HFFc6 (cell line): ENCODE measurements at regions not wholly inside any gene's neighbourhood (a gene's known extent, or its start where the extent isn't known, plus 50 kb on each side); places are given as distances from the start of the nearest gene placed in this dataset.

ENCODE experiments used
- DNase-seq: peaks from one replicate; pipeline ENCODE4 v3.0.0-alpha.2; 2018
- H3K27ac Mint-ChIP-seq: 2 replicates; pipeline ENCODE4 v1.8.0; 2020; ENCODE audit warnings: mild to moderate bottlenecking, mixed read lengths
- H3K27me3 Mint-ChIP-seq: 2 replicates; pipeline ENCODE4 v1.8.0; 2021; ENCODE audit warnings: mild to moderate bottlenecking, moderate library complexity, mixed read lengths; ENCODE audit not compliant: insufficient read depth
- H3K36me3 Mint-ChIP-seq: 2 replicates; pipeline ENCODE4 v1.8.0; 2021; ENCODE audit warnings: low read depth, mixed read lengths
- H3K4me1 Mint-ChIP-seq: 2 replicates; pipeline ENCODE4 v1.8.0; 2020; ENCODE audit warnings: low read depth, mixed read lengths
- H3K4me3 Mint-ChIP-seq: 2 replicates; pipeline ENCODE4 v1.8.0; 2020; ENCODE audit warnings: mild to moderate bottlenecking, moderate library complexity, mixed read lengths
- H3K9me3 Mint-ChIP-seq: 2 replicates; pipeline ENCODE4 v1.8.0; 2020; ENCODE audit warnings: mild to moderate bottlenecking, mixed read lengths
- CTCF ChIP-seq: fragments of 200-600 bp; sonication (generic); IDR thresholded peaks from 2 replicates; pipeline ENCODE4 v1.5.0; 2021; ENCODE audit warnings: antibody characterized with exemption, mild to moderate bottlenecking

- Mint-ChIP-seq H3K9me3 (peaks cover 46% of the 10 kb centered on the region), H3K36me3 (no peaks in the 10 kb centered on the region; the same call in 1 of the 2 replicates)
These were observed 269.7 kb upstream of the SOX2 start for GRCh38 chr3:181442066-181442465.

GRCh38 chr3:181432992-181433391, 278.7 kb upstream of the SOX2 start:
- Mint-ChIP-seq H3K4me3 (no peak overlapping the region), H3K27me3 (no peaks in the 10 kb centered on the region), H3K4me1 (no peaks in the 10 kb centered on the region), H3K9me3 (peaks cover 40% of the 10 kb centered on the region), H3K27ac (no peak overlapping the region), H3K36me3 (0 out of 2 replicates have a peak, but pooled peaks cover 4% of the 10 kb centered on the region)
- no peak for TF ChIP-seq CTCF
- no peak for DNase-seq

More at GRCh38 chr3:181442066-181442465, 269.7 kb upstream of the SOX2 start:
- no peak for DNase-seq
- no peak for TF ChIP-seq CTCF
- Mint-ChIP-seq H3K4me1 (no peaks in the 10 kb centered on the region), H3K27me3 (no peaks in the 10 kb centered on the region), H3K4me3 (no peak overlapping the region), H3K27ac (no peak overlapping the region)

GRCh38 chr3:181431748-181432147, 280.0 kb upstream of the SOX2 start:
- TF ChIP-seq CTCF = no peak
- no peak for DNase-seq
- H3K36me3 Mint-ChIP-seq = 0 out of 2 replicates have a peak, but pooled peaks cover 8% of the 10 kb centered on the region
- peaks cover 47% of the 10 kb centered on the region for H3K9me3 Mint-ChIP-seq
- no peaks in the 10 kb centered on the region for H3K4me1 Mint-ChIP-seq
- no peak overlapping the region for H3K4me3 Mint-ChIP-seq
- no peak overlapping the region for H3K27ac Mint-ChIP-seq
- no peaks in the 10 kb centered on the region for H3K27me3 Mint-ChIP-seq

GRCh38 chr3:181425074-181425473, 286.7 kb upstream of the SOX2 start:
- no peak overlapping the region for H3K4me3 Mint-ChIP-seq
- no peaks in the 10 kb centered on the region for H3K27me3 Mint-ChIP-seq
- 0 out of 2 replicates have a peak, but pooled peaks cover 8% of the 10 kb centered on the region for H3K36me3 Mint-ChIP-seq
- H3K27ac Mint-ChIP-seq = no peak overlapping the region
- DNase-seq = no peak
- H3K9me3 Mint-ChIP-seq = peaks cover 64% of the 10 kb centered on the region
- H3K4me1 Mint-ChIP-seq = no peaks in the 10 kb centered on the region
- TF ChIP-seq CTCF = no peak

GRCh38 chr3:181418233-181418632, 293.5 kb upstream of the SOX2 start:
- H3K9me3 Mint-ChIP-seq = peaks cover 34% of the 10 kb centered on the region
- no peaks in the 10 kb centered on the region for H3K27me3 Mint-ChIP-seq
- H3K4me1 Mint-ChIP-seq = no peaks in the 10 kb centered on the region
- DNase-seq = no peak
- no peaks in the 10 kb centered on the region for H3K36me3 Mint-ChIP-seq
- H3K27ac Mint-ChIP-seq = no peak overlapping the region
- no peak for TF ChIP-seq CTCF
- H3K4me3 Mint-ChIP-seq = no peak overlapping the region

- no peak for DNase-seq
- no peak for TF ChIP-seq CTCF
- peaks cover 29% of the 10 kb centered on the region for H3K9me3 Mint-ChIP-seq
- H3K4me3 Mint-ChIP-seq = no peak overlapping the region
- H3K4me1 Mint-ChIP-seq = no peaks in the 10 kb centered on the region
- no peak overlapping the region for H3K27ac Mint-ChIP-seq
- H3K36me3 Mint-ChIP-seq = no peaks in the 10 kb centered on the region
- no peaks in the 10 kb centered on the region for H3K27me3 Mint-ChIP-seq
These were observed 294.0 kb upstream of the SOX2 start for GRCh38 chr3:181417748-181418147.
